ENCODE measurements at regions not wholly inside any gene's neighbourhood (a gene's known extent, or its start where the extent isn't known, plus 50 kb on each side); places are given as distances from the start of the nearest gene placed in this dataset.

DNA sequence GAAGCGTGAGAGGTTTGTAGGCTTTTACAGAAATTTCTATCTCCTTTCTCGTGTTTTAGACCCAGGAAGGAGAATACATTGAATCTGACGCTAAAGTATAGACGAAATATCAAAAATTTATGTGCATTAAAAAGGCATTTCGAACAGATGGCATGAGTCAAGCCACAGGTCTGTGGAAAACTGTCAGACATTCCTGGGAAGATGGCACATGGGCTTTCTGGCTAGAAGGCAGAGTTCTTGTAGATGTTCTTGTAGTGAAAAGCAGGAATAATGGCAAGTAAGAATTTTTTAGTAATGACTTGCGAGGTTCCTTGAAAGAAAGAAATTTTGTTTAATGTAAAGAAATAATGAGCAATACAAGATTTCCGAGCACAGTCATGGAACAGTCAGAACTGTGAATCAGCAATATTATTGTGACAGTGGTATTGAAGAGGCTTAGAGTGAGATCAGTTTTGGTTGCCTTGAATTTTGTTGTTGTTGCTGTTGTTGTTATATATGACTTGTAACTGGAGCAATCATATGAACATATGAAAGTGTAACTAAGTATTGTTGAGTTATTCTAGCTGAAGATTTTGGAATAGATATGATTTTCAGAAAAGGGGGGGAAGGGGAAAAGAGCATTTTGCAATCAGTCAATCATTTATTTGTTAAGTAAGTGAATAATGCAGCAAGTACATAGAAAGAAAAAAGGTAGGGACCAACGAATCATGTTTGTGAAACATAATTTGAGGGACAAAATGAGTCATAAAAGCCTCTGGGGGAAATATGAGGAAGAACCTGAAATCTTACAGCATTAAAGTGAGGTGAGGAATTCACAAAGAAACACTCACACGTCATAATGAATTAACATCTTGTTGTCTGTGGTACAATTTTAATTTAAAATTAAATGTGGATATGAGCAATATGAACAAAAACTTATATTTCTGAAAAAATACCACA, 339.0 kb upstream of the CTNND2 start:
- WGBS (ENCODE audit: low lambda C conversion rate, missing lambda C conversion rate) = 79% methylated on average over 9 of the region's 9 CpGs
- no peak overlapping the region for H2AFZ ChIP-seq

DNA sequence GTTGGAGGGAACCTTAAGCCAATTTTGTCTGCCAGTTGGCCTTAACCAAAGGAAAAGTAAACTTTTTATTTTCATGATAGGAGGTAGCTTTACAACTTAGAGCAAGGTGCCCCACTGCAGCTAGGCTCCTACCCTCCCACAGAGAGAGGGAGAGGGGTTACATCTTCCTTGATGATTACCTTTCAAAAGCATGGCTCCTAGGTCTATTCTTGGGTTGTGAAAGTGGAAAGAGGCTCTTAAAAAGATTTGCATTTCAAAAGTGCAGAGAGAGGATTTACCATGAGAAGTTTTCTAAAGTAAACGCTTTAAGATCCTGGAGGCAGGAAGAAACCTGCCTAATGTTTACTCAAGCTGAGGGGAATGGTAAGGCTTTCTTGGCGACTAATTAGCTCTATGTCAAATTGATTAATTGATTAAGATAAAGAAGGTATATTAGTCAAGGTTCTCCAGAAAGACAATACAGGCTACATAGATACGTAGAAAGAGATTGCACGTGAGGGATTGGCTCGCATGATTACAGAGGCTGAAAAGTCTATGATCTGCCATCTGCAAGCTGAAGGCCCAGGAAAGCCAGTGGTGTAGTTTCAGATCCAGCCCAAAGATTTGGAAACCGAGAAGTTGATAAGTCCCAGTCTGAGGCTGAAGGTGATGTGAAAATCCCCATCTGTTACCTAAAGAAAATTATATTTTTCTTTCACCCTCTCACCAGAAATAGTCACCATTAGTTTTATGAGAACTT, 333.8 kb upstream of the CTNND2 start:
- TF ChIP-seq EZH2 (IDR thresholded peaks at IDR 0.05; ENCODE audit: borderline replicate concordance) (no peak), EZH2phosphoT487 (IDR thresholded peaks at IDR 0.05; ENCODE audit: low read depth, severe bottlenecking, unreplicated experiment) (no peak)
- TF ChIP-seq, protein P1, sequence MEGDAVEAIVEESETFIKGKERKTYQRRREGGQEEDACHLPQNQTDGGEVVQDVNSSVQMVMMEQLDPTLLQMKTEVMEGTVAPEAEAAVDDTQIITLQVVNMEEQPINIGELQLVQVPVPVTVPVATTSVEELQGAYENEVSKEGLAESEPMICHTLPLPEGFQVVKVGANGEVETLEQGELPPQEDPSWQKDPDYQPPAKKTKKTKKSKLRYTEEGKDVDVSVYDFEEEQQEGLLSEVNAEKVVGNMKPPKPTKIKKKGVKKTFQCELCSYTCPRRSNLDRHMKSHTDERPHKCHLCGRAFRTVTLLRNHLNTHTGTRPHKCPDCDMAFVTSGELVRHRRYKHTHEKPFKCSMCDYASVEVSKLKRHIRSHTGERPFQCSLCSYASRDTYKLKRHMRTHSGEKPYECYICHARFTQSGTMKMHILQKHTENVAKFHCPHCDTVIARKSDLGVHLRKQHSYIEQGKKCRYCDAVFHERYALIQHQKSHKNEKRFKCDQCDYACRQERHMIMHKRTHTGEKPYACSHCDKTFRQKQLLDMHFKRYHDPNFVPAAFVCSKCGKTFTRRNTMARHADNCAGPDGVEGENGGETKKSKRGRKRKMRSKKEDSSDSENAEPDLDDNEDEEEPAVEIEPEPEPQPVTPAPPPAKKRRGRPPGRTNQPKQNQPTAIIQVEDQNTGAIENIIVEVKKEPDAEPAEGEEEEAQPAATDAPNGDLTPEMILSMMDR (IDR thresholded peaks at IDR 0.05; ENCODE audit: poor library complexity) = no peak
- Histone ChIP-seq H3K27ac (no peak overlapping the region), H4K20me1 (ENCODE audit: insufficient read depth, poor library complexity, severe bottlenecking) (no peaks in the 10 kb centered on the region), H3K36me3 (replicated peaks; ENCODE audit: insufficient read depth, low read depth) (no peaks in the 10 kb centered on the region), H3K9me3 (ENCODE audit: low read depth) (no peaks in the 10 kb centered on the region), H3K27me3 (no peaks in the 10 kb centered on the region), H3K4me3 (no peak overlapping the region), H3K79me2 (no peaks in the 10 kb centered on the region), H3K9me2 (replicated peaks; ENCODE audit: insufficient read depth) (no peaks in the 10 kb centered on the region), H3K4me1 (ENCODE audit: insufficient read depth) (no peaks in the 10 kb centered on the region), H3K4me2 (no peak overlapping the region), H2AFZ (no peak overlapping the region)
- WGBS (ENCODE audit: low lambda C conversion rate, missing lambda C conversion rate) = 24% methylated on average over 6 of the region's 6 CpGs
- DNase-seq (ENCODE audit: low spot score) = no peak

More for the DNA sequence above, 339.0 kb upstream of the CTNND2 start:
- Histone ChIP-seq H3K9me2 (replicated peaks; ENCODE audit: insufficient read depth) (no peaks in the 10 kb centered on the region), H3K9me3 (ENCODE audit: low read depth) (no peaks in the 10 kb centered on the region), H3K4me2 (no peak overlapping the region), H3K4me3 (no peak overlapping the region), H3K27ac (no peak overlapping the region), H3K79me2 (no peaks in the 10 kb centered on the region), H3K27me3 (no peaks in the 10 kb centered on the region), H3K4me1 (ENCODE audit: insufficient read depth) (no peaks in the 10 kb centered on the region), H3K36me3 (replicated peaks; ENCODE audit: insufficient read depth, low read depth) (no peaks in the 10 kb centered on the region), H4K20me1 (ENCODE audit: insufficient read depth, poor library complexity, severe bottlenecking) (no peaks in the 10 kb centered on the region)
- no peak for DNase-seq (ENCODE audit: low spot score)
- no peak for TF ChIP-seq EZH2phosphoT487 (IDR thresholded peaks at IDR 0.05; ENCODE audit: low read depth, severe bottlenecking, unreplicated experiment)
- TF ChIP-seq, protein P1 (IDR thresholded peaks at IDR 0.05; ENCODE audit: poor library complexity) = no peak
- no peak for TF ChIP-seq EZH2 (IDR thresholded peaks at IDR 0.05; ENCODE audit: borderline replicate concordance)

DNA sequence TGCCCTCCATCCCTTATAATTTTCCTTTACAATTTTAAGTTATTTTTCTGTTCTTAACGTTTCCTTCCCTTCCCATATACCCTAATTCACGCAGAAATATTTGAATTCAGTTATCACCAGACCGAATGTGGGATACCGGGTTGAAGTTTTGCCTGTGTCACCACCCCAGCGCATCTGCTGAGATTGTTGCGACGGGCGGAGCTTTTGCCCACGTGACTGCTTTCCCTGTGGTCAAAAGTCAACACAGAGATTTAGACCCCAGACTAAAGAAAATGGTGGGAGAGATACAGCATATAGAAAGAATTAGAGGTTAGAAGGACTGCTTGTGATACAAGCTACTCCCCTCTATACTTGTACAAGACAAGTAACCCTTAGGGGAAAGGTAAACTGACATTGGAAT, 326.4 kb upstream of the CTNND2 start:
- TF ChIP-seq EZH2phosphoT487 (IDR thresholded peaks at IDR 0.05; ENCODE audit: low read depth, severe bottlenecking, unreplicated experiment) = no peak
- no peak for TF ChIP-seq EZH2 (IDR thresholded peaks at IDR 0.05; ENCODE audit: borderline replicate concordance)
- TF ChIP-seq, protein P1 (IDR thresholded peaks at IDR 0.05; ENCODE audit: poor library complexity) = no peak
- Histone ChIP-seq H3K36me3 (replicated peaks; ENCODE audit: insufficient read depth, low read depth) (no peaks in the 10 kb centered on the region), H3K9me2 (replicated peaks; ENCODE audit: insufficient read depth) (no peaks in the 10 kb centered on the region), H2AFZ (no peak overlapping the region), H3K27ac (no peak overlapping the region), H3K79me2 (no peaks in the 10 kb centered on the region), H3K4me2 (no peak overlapping the region), H4K20me1 (ENCODE audit: insufficient read depth, poor library complexity, severe bottlenecking) (no peaks in the 10 kb centered on the region), H3K4me3 (no peak overlapping the region), H3K27me3 (no peaks in the 10 kb centered on the region), H3K9me3 (ENCODE audit: low read depth) (no peaks in the 10 kb centered on the region), H3K4me1 (ENCODE audit: insufficient read depth) (no peaks in the 10 kb centered on the region)
- 85% methylated on average over 9 of the region's 9 CpGs for WGBS (ENCODE audit: low lambda C conversion rate, missing lambda C conversion rate)
- DNase-seq (ENCODE audit: low spot score) = no peak

Measured in hepatocyte (in vitro differentiated cells).